SK-N-SH (cell line): ENCODE measurements at regions not wholly inside any gene's neighbourhood (a gene's known extent, or its start where the extent isn't known, plus 50 kb on each side); places are given as distances from the start of the nearest gene placed in this dataset.

Experiments
- CTCF ChIA-PET: fragments of 300-600, 350-600 bp; formaldehyde crosslinking; extraction: SDS; loops from one replicate; lab custom pipeline; 2021; lab: Yijun Ruan, JAX
- POLR2A ChIA-PET: fragments of 350-600 bp; sonication (Branson Sonifier 250); formaldehyde crosslinking; extraction: SDS; loops from one replicate; lab custom pipeline; 2020; ENCODE audit warnings: antibody characterized with exemption, inconsistent platforms; lab: Yijun Ruan, JAX
- DNase-seq: peaks from one replicate; pipeline ENCODE4 v3.0.0; 2012
- H2AFZ ChIP-seq: fragments of 200-600 bp; sonication (generic); 2 replicates; pipeline ENCODE4 v1.8.1; 2016; ENCODE audit warnings: antibody characterized with exemption, mild to moderate bottlenecking, low read depth
- H3F3A ChIP-seq: fragments of 200-600 bp; sonication (generic); replicated peaks from 2 replicates; pipeline ENCODE3; 2016; ENCODE audit warnings: antibody characterized with exemption, mild to moderate bottlenecking; ENCODE audit not compliant: insufficient read depth
- H3K27ac ChIP-seq, 2 experiments: fragments of 200-500 bp in 1 of 2; fragments of 200-600 bp in 1 of 2; sonication (Bioruptor generic) in 1 of 2; sonication (generic), shearing (Covaris generic) in 1 of 2; 2 replicates each; pipeline versions ENCODE4 v1.5.1 to v1.6.1; 2014 to 2016; ENCODE audit warnings: low read depth in 2 of 2, inconsistent platforms in 1 of 2, low read length in 1 of 2, mild to moderate bottlenecking in 1 of 2, mixed read lengths in 1 of 2
- H3K27me3 ChIP-seq: fragments of 200-600 bp; sonication (generic), shearing (Covaris generic); 2 replicates; pipeline ENCODE4 v1.6.1; 2016; ENCODE audit warnings: mixed run types; ENCODE audit not compliant: insufficient read depth
- H3K36me3 ChIP-seq, 2 experiments: fragments of 200-500 bp in 1 of 2; fragments of 200-600 bp in 1 of 2; sonication (Bioruptor generic) in 1 of 2; sonication (generic) in 1 of 2; replicated peaks in 1 of 2; 2 replicates each; pipeline versions ENCODE3 to v1.5.1; 2014 to 2016; ENCODE audit warnings: low read length in 1 of 2, mild to moderate bottlenecking in 1 of 2; ENCODE audit not compliant: insufficient read depth in 2 of 2, control insufficient read depth in 1 of 2
- H3K4me1 ChIP-seq, 2 experiments: fragments of 200-500 bp in 1 of 2; fragments of 200-600 bp in 1 of 2; sonication (Bioruptor generic) in 1 of 2; sonication (generic), shearing (Covaris generic) in 1 of 2; 2 replicates each; pipeline versions ENCODE4 v1.5.1 to v1.6.1; 2014 to 2016; ENCODE audit warnings: low read depth in 1 of 2, low read length in 1 of 2, mixed run types in 1 of 2; ENCODE audit not compliant: insufficient read depth in 2 of 2, control insufficient read depth in 1 of 2
- H3K4me2 ChIP-seq: fragments of 200-600 bp; sonication (generic), shearing (Covaris generic); 2 replicates; pipeline ENCODE4 v1.6.1; 2017; ENCODE audit warnings: mixed run types
- H3K4me3 ChIP-seq, 2 experiments: fragments of 200-500 bp in 1 of 2; fragments of 200-600 bp in 1 of 2; sonication (Bioruptor generic) in 1 of 2; sonication (generic), shearing (Covaris generic) in 1 of 2; 2 replicates each; pipeline versions ENCODE4 v1.5.1 to v1.8.1; 2014 to 2016; ENCODE audit warnings: low read depth in 2 of 2, inconsistent platforms in 1 of 2, low read length in 1 of 2, mild to moderate bottlenecking in 1 of 2, mixed read lengths in 1 of 2, moderate library complexity in 1 of 2
- H3K79me2 ChIP-seq: fragments of 200-600 bp; sonication (generic); 2 replicates; pipeline ENCODE4 v1.8.1; 2017; ENCODE audit warnings: mild to moderate bottlenecking; ENCODE audit not compliant: insufficient read depth
- H3K9ac ChIP-seq: fragments of 200-600 bp; sonication (generic); 2 replicates; pipeline ENCODE4 v1.6.1; 2017; ENCODE audit warnings: mixed run types
- H3K9me2 ChIP-seq: fragments of 200-600 bp; sonication (generic); 2 replicates; pipeline ENCODE4 v1.6.1; 2017; ENCODE audit warnings: mixed run types
- H3K9me3 ChIP-seq: fragments of 200-600 bp; sonication (generic); 2 replicates; pipeline ENCODE4 v1.6.1; 2017; ENCODE audit warnings: mixed run types, mild to moderate bottlenecking, moderate library complexity
- H4K20me1 ChIP-seq: fragments of 200-600 bp; sonication (generic); 2 replicates; pipeline ENCODE4 v1.6.1; 2017; ENCODE audit warnings: mild to moderate bottlenecking, mixed run types; ENCODE audit not compliant: insufficient read depth
- CHD2 ChIP-seq: fragments of 150-350 bp; IDR thresholded peaks from 2 replicates; pipeline ENCODE4 v1.6.1; 2018; ENCODE audit warnings: low read length; ENCODE audit not compliant: partially characterized antibody
- EP300 ChIP-seq, 2 experiments: IDR thresholded peaks; 2 replicates each; pipeline versions ENCODE4 v1.4.0 to v1.6.1; 2012; ENCODE audit warnings: borderline replicate concordance in 1 of 2, low read depth in 1 of 2, low read length in 1 of 2
- EZH2phosphoT487 ChIP-seq: fragments of 200-600 bp; sonication (generic); IDR thresholded peaks from 2 replicates; pipeline ENCODE4 v1.6.1; 2017; ENCODE audit warnings: low read depth, mixed run types, mild to moderate bottlenecking, antibody characterized with exemption, moderate library complexity, borderline replicate concordance
- FOXJ3 ChIP-seq: sonication (generic); formaldehyde crosslinking; IDR thresholded peaks from 2 replicates; pipeline ENCODE4 v1.5.1; 2020; ENCODE audit warnings: mild to moderate bottlenecking, missing genetic modification reagents
- GATA2 ChIP-seq: sonication (generic); formaldehyde crosslinking; IDR thresholded peaks from 2 replicates; pipeline ENCODE4 v1.5.0; 2020; ENCODE audit warnings: mild to moderate bottlenecking, missing genetic modification reagents
- MEF2A ChIP-seq: IDR thresholded peaks from 2 replicates; pipeline ENCODE4 v1.4.0; 2012; ENCODE audit warnings: low read depth, borderline replicate concordance
- MXI1 ChIP-seq: IDR thresholded peaks from 2 replicates; pipeline ENCODE4 v1.6.1; 2012; ENCODE audit warnings: mild to moderate bottlenecking, low read depth, low read length, improper control_type of control experiment
- NFIC ChIP-seq: IDR thresholded peaks from 2 replicates; pipeline ENCODE4 v1.4.0; 2012; ENCODE audit warnings: borderline replicate concordance
- POLR2AphosphoS5 ChIP-seq: IDR thresholded peaks from 2 replicates; pipeline ENCODE4 v1.6.1; 2012; ENCODE audit warnings: low read depth, low read length
- RAD21 ChIP-seq: IDR thresholded peaks from 2 replicates; pipeline ENCODE4 v1.6.1; 2012; ENCODE audit warnings: mild to moderate bottlenecking, low read length
- SIN3A ChIP-seq: IDR thresholded peaks from 2 replicates; pipeline ENCODE4 v1.6.1; 2012; ENCODE audit warnings: low read depth, mild to moderate bottlenecking, low read length, moderate library complexity, borderline replicate concordance
- TEAD4 ChIP-seq: IDR thresholded peaks from 2 replicates; pipeline ENCODE4 v1.4.0; 2012; ENCODE audit warnings: mild to moderate bottlenecking, borderline replicate concordance; ENCODE audit not compliant: insufficient read depth
- YY1 ChIP-seq: IDR thresholded peaks from 2 replicates; pipeline ENCODE4 v1.4.0; 2012; ENCODE audit warnings: low read depth, mild to moderate bottlenecking
- WGBS: methylation state at CpG from one replicate; pipeline ENCODE4 v1.1.6; 2017; ENCODE audit warnings: low lambda C conversion rate; 5-methylcytosine and 5-hydroxymethylcytosine counted together
- TF ChIP-seq, protein P1 (sequence below): fragments of 150-350 bp; IDR thresholded peaks from 2 replicates; pipeline ENCODE4 v1.6.1; 2016; ENCODE audit warnings: mild to moderate bottlenecking, low read depth, low read length
- TF ChIP-seq, protein P2 (sequence below): fragments of 200-600 bp; sonication (generic); IDR thresholded peaks from 2 replicates; pipeline ENCODE4 v1.6.1; 2017; ENCODE audit warnings: antibody characterized with exemption, mild to moderate bottlenecking, moderate library complexity
- TF ChIP-seq, protein P3 (sequence below): IDR thresholded peaks from 2 replicates; pipeline ENCODE4 v1.4.0; 2012; ENCODE audit warnings: low read depth, borderline replicate concordance

DNA sequence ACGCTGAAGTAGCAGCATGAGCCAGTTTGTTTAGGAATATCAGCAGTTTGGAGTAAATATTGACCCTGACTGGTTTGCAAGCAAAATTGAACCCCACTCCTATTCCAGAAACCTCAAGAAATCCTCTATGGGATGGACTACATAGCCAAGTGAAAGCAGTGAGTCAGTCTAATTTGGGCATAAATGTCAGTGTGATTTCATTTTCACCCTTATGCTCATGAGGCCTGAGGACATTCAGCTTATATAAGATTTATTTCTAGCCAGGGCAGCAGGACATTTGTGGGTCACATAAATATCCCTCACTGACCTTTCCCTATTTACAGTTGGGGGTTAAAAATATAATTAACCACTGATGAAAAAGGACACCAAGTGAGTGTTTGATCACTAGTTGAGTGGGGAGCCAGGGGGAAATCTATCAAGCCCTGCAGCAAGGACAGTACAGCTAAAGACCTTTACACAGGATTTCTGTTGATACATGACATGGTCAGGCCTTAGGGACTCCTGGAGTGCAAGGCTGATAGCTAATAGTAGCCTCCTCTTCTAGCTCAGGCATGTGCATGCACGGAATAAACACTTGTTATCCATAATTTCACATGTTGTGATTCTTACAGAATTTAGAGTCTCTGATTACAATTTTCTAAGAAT, 996.9 kb upstream of the GRIA3 start:
- H2AFZ ChIP-seq, result no peak overlapping the region
- no peaks in the 10 kb centered on the region for H3K4me1 ChIP-seq
- H3K27ac ChIP-seq, result no peak overlapping the region
- no peaks in the 10 kb centered on the region for H3F3A ChIP-seq
- no peaks in the 10 kb centered on the region for H3K9me2 ChIP-seq
- no peak for DNase-seq
- CTCF ChIA-PET, result no interaction called here
- TF ChIP-seq TEAD4 (no peak), MEF2A (no peak), EP300 (IDR thresholded peaks at IDR 0.05; ENCODE audit: borderline replicate concordance in 1 of 2, low read depth in 1 of 2, low read length in 1 of 2) (no peak), CHD2 (no peak), FOXJ3 (CRISPR knock-in tag) (no peak), SIN3A (no peak), NFIC (no peak), POLR2AphosphoS5 (no peak), YY1 (no peak), RAD21 (no peak), EZH2phosphoT487 (no peak), MXI1 (no peak), GATA2 (CRISPR knock-in tag) (no peak)
- TF ChIP-seq, protein P1, sequence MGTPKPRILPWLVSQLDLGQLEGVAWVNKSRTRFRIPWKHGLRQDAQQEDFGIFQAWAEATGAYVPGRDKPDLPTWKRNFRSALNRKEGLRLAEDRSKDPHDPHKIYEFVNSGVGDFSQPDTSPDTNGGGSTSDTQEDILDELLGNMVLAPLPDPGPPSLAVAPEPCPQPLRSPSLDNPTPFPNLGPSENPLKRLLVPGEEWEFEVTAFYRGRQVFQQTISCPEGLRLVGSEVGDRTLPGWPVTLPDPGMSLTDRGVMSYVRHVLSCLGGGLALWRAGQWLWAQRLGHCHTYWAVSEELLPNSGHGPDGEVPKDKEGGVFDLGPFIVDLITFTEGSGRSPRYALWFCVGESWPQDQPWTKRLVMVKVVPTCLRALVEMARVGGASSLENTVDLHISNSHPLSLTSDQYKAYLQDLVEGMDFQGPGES, result no peak
- TF ChIP-seq, protein P2, sequence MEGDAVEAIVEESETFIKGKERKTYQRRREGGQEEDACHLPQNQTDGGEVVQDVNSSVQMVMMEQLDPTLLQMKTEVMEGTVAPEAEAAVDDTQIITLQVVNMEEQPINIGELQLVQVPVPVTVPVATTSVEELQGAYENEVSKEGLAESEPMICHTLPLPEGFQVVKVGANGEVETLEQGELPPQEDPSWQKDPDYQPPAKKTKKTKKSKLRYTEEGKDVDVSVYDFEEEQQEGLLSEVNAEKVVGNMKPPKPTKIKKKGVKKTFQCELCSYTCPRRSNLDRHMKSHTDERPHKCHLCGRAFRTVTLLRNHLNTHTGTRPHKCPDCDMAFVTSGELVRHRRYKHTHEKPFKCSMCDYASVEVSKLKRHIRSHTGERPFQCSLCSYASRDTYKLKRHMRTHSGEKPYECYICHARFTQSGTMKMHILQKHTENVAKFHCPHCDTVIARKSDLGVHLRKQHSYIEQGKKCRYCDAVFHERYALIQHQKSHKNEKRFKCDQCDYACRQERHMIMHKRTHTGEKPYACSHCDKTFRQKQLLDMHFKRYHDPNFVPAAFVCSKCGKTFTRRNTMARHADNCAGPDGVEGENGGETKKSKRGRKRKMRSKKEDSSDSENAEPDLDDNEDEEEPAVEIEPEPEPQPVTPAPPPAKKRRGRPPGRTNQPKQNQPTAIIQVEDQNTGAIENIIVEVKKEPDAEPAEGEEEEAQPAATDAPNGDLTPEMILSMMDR, result no peak
- TF ChIP-seq, protein P3, sequence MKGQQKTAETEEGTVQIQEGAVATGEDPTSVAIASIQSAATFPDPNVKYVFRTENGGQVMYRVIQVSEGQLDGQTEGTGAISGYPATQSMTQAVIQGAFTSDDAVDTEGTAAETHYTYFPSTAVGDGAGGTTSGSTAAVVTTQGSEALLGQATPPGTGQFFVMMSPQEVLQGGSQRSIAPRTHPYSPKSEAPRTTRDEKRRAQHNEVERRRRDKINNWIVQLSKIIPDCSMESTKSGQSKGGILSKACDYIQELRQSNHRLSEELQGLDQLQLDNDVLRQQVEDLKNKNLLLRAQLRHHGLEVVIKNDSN, result no peak
- no peaks in the 10 kb centered on the region for H3K9me3 ChIP-seq
- no peak overlapping the region for H3K4me2 ChIP-seq
- WGBS, result 3% methylated on average over 2 of the region's 2 CpGs
- H3K27me3 ChIP-seq, result no peaks in the 10 kb centered on the region
- no peaks in the 10 kb centered on the region for H4K20me1 ChIP-seq
- POLR2A ChIA-PET, result no interaction called here
- H3K79me2 ChIP-seq, result no peaks in the 10 kb centered on the region
- H3K4me3 ChIP-seq, result no peak overlapping the region
- no peaks in the 10 kb centered on the region for H3K36me3 ChIP-seq
- no peak overlapping the region for H3K9ac ChIP-seq
